ENCODE measurements at regions not wholly inside any gene's neighbourhood (a gene's known extent, or its start where the extent isn't known, plus 50 kb on each side); places are given as distances from the start of the nearest gene placed in this dataset.

- Histone ChIP-seq H3K27ac (no peak overlapping the region), H3K4me3 (no peak overlapping the region), H3K27me3 (no peaks in the 10 kb centered on the region), H3K4me1 (no peaks in the 10 kb centered on the region), H3K36me3 (no peaks in the 10 kb centered on the region), H3K9me3 (no peaks in the 10 kb centered on the region)
- DNase-seq (no peak), ATAC-seq (no peak)
- intact Hi-C loops (cut with DNase I), result no loop called here
- 73 to 80% (median 78%) methylated on average over 8 of the region's 8 CpGs for WGBS, 4 donors
- no peak for TF ChIP-seq CTCF (IDR thresholded peaks at IDR 0.05)
- no peak for TF ChIP-seq POLR2A (IDR thresholded peaks at IDR 0.05)
Measured at GRCh38 chr9:7394002-7394774, 405.4 kb downstream of the DMAC1 start.

- H3K4me3 ChIP-seq, result no peak overlapping the region
- WGBS, 4 donors, result 93 to 97% (median 95%) methylated on average over 3 of the region's 3 CpGs
- intact Hi-C loops (cut with DNase I), result no loop called here
- H3K27ac ChIP-seq, result no peak overlapping the region
- no peaks in the 10 kb centered on the region for H3K36me3 ChIP-seq
- H3K9me3 ChIP-seq, result no peaks in the 10 kb centered on the region
- H3K27me3 ChIP-seq, result no peaks in the 10 kb centered on the region
- DNase-seq, result no peak
- H3K4me1 ChIP-seq, result no peaks in the 10 kb centered on the region
- ATAC-seq, result no peak
- TF ChIP-seq POLR2A (IDR thresholded peaks at IDR 0.05) (no peak), CTCF (IDR thresholded peaks at IDR 0.05) (no peak)
Measured at GRCh38 chr9:7392148-7392547, 407.4 kb downstream of the DMAC1 start.

- Histone ChIP-seq H3K4me1 (no peaks in the 10 kb centered on the region), H3K27me3 (no peaks in the 10 kb centered on the region), H3K4me3 (no peak overlapping the region), H3K9me3 (no peaks in the 10 kb centered on the region), H3K36me3 (no peaks in the 10 kb centered on the region), H3K27ac (no peak overlapping the region)
- 95 to 100% (median 97%) methylated on average over 1 of the region's 1 CpG for WGBS, 4 donors
- TF ChIP-seq POLR2A (IDR thresholded peaks at IDR 0.05) (no peak), CTCF (IDR thresholded peaks at IDR 0.05) (no peak)
- intact Hi-C loops (cut with DNase I), result no loop called here
- no peak for DNase-seq
- ATAC-seq, result no peak
Measured at GRCh38 chr9:7388755-7389154, 410.8 kb downstream of the DMAC1 start.

- no peaks in the 10 kb centered on the region for H3K36me3 ChIP-seq
- peak; percentile 38 to 70 (median 58) for ATAC-seq
- TF ChIP-seq CTCF (IDR thresholded peaks at IDR 0.05), result no peak
- TF ChIP-seq POLR2A (IDR thresholded peaks at IDR 0.05), result no peak
- no peaks in the 10 kb centered on the region for H3K9me3 ChIP-seq
- DNase-seq, result peak in 3 of 5 donors; percentile 14 to 44 (median 25)
- 26 to 42% (median 36%) methylated on average over 5 of the region's 5 CpGs for WGBS, 4 donors
- peak overlapping the region in 1 of 12 donors; percentile 1 for H3K27ac ChIP-seq
- no peaks in the 10 kb centered on the region for H3K4me1 ChIP-seq
- no peak overlapping the region for H3K4me3 ChIP-seq
- intact Hi-C loops (cut with DNase I), result no loop called here
- H3K27me3 ChIP-seq, result no peaks in the 10 kb centered on the region
Measured at GRCh38 chr9:7387840-7388239, 411.7 kb downstream of the DMAC1 start.

All from heart left ventricle (tissue), 16 donors.